ENCODE measurements at regions not wholly inside any gene's neighbourhood (a gene's known extent, or its start where the extent isn't known, plus 50 kb on each side); places are given as distances from the start of the nearest gene placed in this dataset.
"Not testable (repeated sequence)": the region's sequence is repeated elsewhere in the genome, so short reads cannot be mapped to it uniquely, and the experiment has no call there.

- no peak for DNase-seq
These were observed 368.3 kb upstream of the GJE1 start for GRCh38 chr6:141764388-141764787.

GRCh38 chr6:141758430-141758829 is 374.3 kb upstream of the GJE1 start:
- no peak for DNase-seq

GRCh38 chr6:141753180-141753579 is 379.5 kb upstream of the GJE1 start:
- DNase-seq = no peak

- DNase-seq = no peak
These were observed 380.0 kb upstream of the GJE1 start for GRCh38 chr6:141752677-141753076.

- DNase-seq = not testable (repeated sequence)
These were observed 386.4 kb upstream of the GJE1 start for GRCh38 chr6:141746324-141746723.

GRCh38 chr6:141744971-141745370 is 387.8 kb upstream of the GJE1 start:
- DNase-seq = no peak

- DNase-seq = no peak
These were observed 388.4 kb upstream of the GJE1 start for GRCh38 chr6:141744194-141744925.

GRCh38 chr6:141736104-141736503 is 396.6 kb upstream of the GJE1 start:
- DNase-seq = no peak

GRCh38 chr6:141735126-141735525 is 397.6 kb upstream of the GJE1 start:
- no peak for DNase-seq

GRCh38 chr6:141734071-141734840 is 398.5 kb upstream of the GJE1 start:
- DNase-seq = no peak

GRCh38 chr6:141729146-141729545 is 403.6 kb upstream of the GJE1 start:
- DNase-seq = no peak

- no peak for DNase-seq
These were observed 404.4 kb upstream of the GJE1 start for GRCh38 chr6:141728330-141728729.

- no peak for DNase-seq
These were observed 406.5 kb upstream of the GJE1 start for GRCh38 chr6:141726248-141726647.

GRCh38 chr6:141724731-141725130 is 408.0 kb upstream of the GJE1 start:
- no peak for DNase-seq

GRCh38 chr6:141719476-141719875 is 413.2 kb upstream of the GJE1 start:
- DNase-seq = no peak

GRCh38 chr6:141705431-141705830 is 427.3 kb upstream of the GJE1 start:
- DNase-seq = no peak

GRCh38 chr6:141704151-141704550 is 428.6 kb upstream of the GJE1 start:
- no peak for DNase-seq

- DNase-seq = no peak
These were observed 431.0 kb upstream of the GJE1 start for GRCh38 chr6:141701732-141702131.

GRCh38 chr6:141700819-141701218 is 431.9 kb upstream of the GJE1 start:
- no peak for DNase-seq

- no peak for DNase-seq
These were observed 443.8 kb upstream of the GJE1 start for GRCh38 chr6:141688916-141689315.

GRCh38 chr6:141685416-141685815 is 447.3 kb upstream of the GJE1 start:
- no peak for DNase-seq

GRCh38 chr6:141682391-141682790 is 450.3 kb upstream of the GJE1 start:
- DNase-seq = no peak

GRCh38 chr6:141677598-141678211 is 455.0 kb upstream of the GJE1 start:
- DNase-seq = no peak

GRCh38 chr6:141675957-141676356 is 456.8 kb upstream of the GJE1 start:
- no peak for DNase-seq

Data from NCI-H1436 treated with DMSO at 0.1 percent for 48 hours (cell line).